ENCODE measurements at regions not wholly inside any gene's neighbourhood (a gene's known extent, or its start where the extent isn't known, plus 50 kb on each side); places are given as distances from the start of the nearest gene placed in this dataset.
A peak's percentile ranks its signal among the peaks of the same experiment; 100 is the strongest.
"Not testable (repeated sequence)": the region's sequence is repeated elsewhere in the genome, so short reads cannot be mapped to it uniquely, and the experiment has no call there.

DNA sequence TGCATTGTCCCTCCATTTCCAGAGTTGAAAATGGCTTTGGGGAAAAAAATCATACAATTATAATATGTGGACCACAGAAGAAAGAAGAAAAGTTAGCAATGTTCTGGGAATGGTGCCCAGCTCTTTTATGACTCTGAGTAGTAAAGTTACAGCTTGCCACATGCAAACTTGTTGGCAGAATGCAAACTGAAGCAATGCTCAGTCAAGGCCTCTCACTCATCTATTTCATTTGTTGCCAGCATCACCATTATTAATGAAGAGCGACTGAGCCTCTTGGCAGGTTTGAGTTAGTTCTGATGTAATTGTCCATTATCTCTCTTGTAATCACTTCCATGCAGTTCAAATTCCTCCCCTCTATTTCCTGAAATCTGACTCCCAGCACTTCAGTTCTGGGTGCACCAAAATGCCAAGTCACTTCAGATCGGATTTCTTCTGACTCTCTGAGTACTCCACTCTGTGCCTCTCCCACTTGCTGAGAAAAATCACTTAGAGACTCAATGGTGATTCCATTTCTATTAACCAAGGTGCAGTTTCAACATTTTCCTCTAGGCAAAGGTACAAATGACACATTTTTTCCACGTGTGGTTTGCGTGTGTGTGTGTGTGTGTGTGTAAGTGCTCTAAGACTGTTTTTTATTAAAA, 154.4 kb upstream of the STMND1 start:
- DNase-seq = peak; percentile 64

DNA sequence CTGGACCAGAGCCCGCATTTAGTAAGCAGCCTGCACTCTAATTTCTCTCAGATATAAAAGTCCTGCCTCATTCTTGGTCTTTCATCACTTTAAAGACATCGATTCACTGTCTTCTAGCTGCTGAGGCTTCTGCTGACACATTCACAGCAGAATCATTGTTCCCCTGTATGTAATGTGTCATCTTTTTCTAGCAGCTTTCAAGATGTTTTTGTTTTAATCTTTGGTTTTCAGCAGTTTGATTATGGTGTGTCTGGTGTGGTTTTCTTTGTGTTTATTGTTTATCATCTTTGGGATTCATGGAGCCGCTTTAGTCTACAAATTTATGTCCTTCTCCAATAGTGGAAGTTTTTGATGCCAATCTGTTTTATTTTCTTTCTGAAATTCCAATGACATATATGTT, 157.3 kb upstream of the STMND1 start:
- no peak for DNase-seq

GRCh38 chr6:16939839-16940238, 162.0 kb upstream of the STMND1 start:
- DNase-seq = no peak

GRCh38 chr6:16939351-16939750, 162.5 kb upstream of the STMND1 start:
- no peak for DNase-seq

- no peak for DNase-seq
Observed at GRCh38 chr6:16936893-16937292, 165.0 kb upstream of the STMND1 start.

DNA sequence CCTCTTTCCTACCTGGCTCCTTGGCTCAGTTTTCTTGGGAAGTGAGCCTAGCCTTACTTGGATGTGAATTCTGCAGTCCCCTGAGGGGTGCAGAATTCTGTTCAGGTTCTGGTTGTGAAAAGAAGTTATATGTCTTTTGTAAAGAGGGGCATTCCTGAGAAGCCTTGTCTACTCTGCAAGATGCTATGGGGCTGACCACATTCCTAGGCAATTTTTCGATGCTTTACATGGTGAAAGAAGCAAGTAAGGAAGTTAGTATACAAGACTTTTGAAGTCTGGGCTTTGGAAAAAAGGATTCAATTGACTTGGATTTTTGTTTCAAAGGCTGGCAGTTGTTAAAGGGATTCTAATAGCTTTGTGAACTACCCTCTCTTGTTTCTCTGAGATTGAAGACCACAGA, 167.9 kb upstream of the STMND1 start:
- DNase-seq = no peak

GRCh38 chr6:16933532-16933931, 168.3 kb upstream of the STMND1 start:
- no peak for DNase-seq

DNA sequence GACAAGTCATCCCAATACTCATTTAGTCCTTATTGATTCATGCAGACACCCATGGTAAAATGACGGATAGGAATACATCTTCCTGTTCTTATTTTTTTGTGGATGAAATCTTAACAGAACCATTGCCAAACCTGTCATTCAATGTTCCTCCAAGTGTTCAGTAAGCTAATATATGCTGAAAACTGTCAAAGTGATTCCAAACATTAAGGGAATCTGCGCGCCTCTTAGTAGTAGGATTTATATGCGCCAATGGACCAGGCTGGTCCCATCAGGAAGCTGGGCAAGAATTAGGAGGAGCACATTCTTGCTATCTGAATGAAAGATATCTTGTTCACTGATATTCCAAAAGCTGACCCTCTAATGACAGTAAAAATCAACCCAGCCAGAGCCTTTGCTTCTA, 168.9 kb upstream of the STMND1 start:
- no peak for DNase-seq

GRCh38 chr6:16931079-16931478, 169.8 kb upstream of the ATXN1 start:
- DNase-seq = not testable (repeated sequence)

GRCh38 chr6:16930432-16930831, 169.2 kb upstream of the ATXN1 start:
- DNase-seq = no peak

DNA sequence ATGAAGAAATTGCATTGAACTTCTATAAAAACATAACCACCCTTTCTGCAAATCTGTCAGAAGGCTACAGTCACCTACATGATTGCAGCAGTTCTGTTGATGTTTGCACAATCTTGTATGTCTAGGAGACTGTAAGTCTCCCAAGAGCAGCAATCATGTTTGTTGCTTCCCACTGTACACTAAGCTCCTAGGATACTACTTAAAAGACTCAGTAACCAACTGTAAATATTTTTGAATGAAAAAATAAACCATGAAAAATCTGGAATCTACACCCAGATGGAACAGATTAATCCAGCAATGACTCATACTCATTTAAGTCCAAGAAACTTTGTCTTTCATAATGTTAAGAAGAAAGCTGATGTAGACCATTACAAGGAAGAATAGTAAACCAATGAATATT, 168.5 kb upstream of the ATXN1 start:
- DNase-seq = no peak

DNA sequence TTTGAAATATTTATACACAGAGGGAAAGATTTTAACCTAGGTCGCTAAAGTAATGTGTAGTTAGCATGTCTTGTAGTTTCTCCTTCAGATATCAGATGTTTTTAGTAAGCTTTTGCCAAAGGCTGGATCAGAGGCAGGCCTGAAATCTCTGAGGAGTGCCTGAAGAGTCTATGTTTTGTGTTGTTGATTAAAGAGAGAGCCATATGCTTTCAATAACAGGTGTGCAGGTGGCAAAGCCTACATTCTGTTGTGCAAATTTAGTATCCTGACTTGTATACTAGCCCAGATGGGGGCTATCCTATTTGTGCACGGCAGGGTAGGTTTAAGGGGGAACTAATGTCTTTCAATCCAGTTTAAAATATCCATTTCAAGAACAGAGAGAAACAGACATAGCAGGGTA, 167.1 kb upstream of the ATXN1 start:
- DNase-seq = no peak

DNA sequence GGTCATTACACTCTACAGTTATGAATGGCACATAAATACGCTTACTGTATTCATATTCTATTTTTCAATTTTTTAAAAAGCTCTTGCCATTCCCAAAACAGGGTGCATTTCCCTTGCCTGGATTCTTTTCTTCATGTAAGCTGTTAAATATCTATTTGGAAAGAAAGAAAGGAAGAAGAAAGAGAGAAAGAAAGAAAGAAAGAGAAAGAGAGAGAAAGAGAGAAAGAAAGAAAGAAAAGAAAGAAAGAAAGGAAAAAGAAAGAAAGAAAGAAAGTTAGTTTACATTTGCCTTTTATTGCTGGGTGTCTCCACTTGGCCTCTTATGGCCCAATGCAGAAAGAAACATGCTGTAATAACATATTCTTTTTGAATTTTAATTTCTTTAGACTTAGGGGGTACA, 165.9 kb upstream of the ATXN1 start:
- DNase-seq = no peak

- no peak for DNase-seq
Observed at GRCh38 chr6:16925461-16925860, 164.2 kb upstream of the ATXN1 start.

DNA sequence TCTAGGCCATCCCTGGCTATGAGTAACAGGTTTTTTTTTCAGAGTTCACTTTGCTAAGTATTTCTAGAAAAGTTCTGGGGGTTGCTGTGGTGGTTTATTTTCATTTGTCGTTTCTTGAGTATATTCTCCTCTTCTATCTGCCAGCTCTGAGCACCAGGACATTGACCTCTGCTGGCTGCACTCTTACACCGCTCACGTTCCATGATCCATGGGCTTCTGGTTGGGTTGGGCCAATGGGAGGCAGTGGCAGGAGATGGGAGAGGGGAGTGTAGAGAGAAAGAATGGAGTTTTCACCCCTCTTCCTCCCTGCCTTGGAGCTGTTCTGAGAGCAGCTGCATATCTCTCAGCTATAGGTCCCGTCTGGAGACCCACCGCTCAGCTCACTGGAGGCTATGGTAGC, 161.0 kb upstream of the ATXN1 start:
- DNase-seq = no peak

DNA sequence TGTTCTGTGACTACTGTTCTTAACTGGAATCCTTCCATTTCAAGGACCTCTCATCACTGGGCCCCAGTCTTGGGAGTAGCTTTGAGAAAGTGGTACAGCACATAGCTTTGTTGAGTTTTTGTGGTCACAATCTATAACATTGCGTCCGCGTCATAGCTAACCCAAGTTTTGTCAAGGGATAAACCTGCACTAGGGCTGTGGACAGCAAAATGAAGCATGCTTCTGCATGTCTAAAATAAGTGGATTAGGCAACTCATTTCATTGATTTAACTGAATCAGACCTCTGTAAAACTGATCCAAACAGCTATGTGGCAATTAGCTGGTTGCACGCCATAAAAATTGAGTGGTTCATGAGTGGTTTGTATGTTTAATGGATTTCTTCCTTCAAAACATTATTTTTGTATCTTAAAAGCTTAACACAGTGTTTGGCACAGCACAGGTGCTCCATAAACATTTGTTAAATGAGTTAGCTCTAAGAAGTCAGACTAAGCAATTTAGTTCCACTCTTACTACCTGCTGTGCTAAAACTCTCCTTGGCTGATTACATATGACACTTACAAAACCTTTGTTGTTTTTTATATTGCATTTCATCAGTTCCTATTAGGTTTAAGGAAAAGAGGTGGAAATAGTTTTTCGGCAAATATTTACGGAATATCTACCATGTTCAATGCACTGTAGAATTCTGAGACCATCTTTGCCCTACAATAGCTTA, 160.3 kb upstream of the ATXN1 start:
- DNase-seq = no peak

- DNase-seq = no peak
Observed at GRCh38 chr6:16918586-16918985, 157.3 kb upstream of the ATXN1 start.

GRCh38 chr6:16914184-16914583, 152.9 kb upstream of the ATXN1 start:
- DNase-seq = no peak

GRCh38 chr6:16912756-16913155, 151.5 kb upstream of the ATXN1 start:
- DNase-seq = no peak

GRCh38 chr6:16911088-16911487, 149.8 kb upstream of the ATXN1 start:
- no peak for DNase-seq

DNA sequence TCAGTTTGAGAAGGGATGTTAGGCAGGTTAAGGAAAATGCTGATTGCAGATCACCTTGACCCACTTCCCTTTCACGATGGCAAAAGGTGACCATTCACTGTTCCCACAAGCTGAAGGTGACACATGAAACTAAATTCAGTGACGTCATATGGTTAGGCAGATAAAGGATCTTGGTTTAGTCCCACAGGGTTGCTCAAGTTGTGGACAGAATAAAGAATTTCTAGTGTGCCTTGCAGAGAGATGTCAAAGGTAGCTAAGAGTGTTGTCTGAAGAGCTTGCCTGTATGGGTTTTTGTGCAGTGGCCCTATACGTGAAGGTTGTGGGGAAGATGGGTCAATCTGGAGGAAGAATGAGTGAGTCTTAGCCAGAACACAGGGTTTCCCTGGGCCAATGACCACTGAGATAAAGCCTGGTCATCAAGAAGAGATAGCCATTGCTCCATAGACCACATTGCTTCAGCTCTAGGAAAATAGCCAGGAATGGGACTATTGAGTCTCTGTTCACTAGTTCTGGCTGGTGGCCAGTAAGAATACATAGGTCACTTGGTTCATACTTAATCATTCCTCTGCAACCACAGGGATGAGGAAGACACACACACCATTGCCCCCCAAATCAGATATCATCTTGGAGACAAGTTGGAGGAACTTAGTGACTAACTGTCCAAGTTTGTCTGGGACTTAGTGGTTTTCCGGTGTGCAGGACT, 148.5 kb upstream of the ATXN1 start:
- DNase-seq = no peak

GRCh38 chr6:16907991-16908390, 146.7 kb upstream of the ATXN1 start:
- no peak for DNase-seq

GRCh38 chr6:16904957-16905356, 143.7 kb upstream of the ATXN1 start:
- DNase-seq = no peak

DNA sequence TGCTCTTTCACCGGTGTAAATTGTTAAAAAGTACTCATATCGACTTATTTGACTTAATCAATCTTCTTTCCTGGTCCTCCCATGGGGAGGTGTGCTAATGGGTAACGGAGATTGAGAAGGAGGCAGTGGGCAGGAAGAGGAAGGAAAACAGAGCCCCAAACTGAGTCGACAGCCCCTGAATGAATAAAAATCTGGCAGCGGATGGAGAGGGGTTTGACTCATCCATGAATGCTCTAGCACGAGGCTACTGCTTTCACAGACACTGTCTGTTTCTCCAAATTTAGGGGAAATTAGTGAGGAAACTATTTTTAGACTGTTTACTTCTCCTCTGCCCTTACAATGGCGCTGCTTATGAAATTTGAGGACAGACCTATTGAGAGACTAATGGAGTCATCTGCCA, 142.2 kb upstream of the ATXN1 start:
- DNase-seq = no peak

All from left kidney (tissue), 1 donor.